Adrenal gland (tissue), 9 donors: ENCODE measurements at regions not wholly inside any gene's neighbourhood (a gene's known extent, or its start where the extent isn't known, plus 50 kb on each side); places are given as distances from the start of the nearest gene placed in this dataset.
A peak's percentile ranks its signal among the peaks of the same experiment; 100 is the strongest.

Source experiments
- DNase-seq, 7 donors: peaks; one replicate each; pipeline ENCODE4 v3.0.0-alpha.2; 2019 to 2020
- H3K27ac ChIP-seq, 5 donors: fragments of 200-600 bp; sonication (generic) in 4 of 5; 1 replicate in 3 of 5; 2 replicates in 2 of 5; pipeline versions ENCODE4 v1.5.1 to v1.8.0; 2016 to 2020; ENCODE audit warnings: mild to moderate bottlenecking in 1 of 5
- H3K27me3 ChIP-seq: fragments of 200-600 bp; 2 replicates; pipeline ENCODE4 v1.8.0; 2021
- H3K36me3 ChIP-seq, 2 donors: fragments of 200-600 bp; replicated peaks in 1 of 2; 1 replicate in 1 of 2; 2 replicates in 1 of 2; pipeline versions ENCODE4 v1.5.1 to v1.8.0; 2018 to 2022
- H3K4me1 ChIP-seq, 2 donors: fragments of 200-600 bp; replicated peaks in 1 of 2; 1 replicate in 1 of 2; 2 replicates in 1 of 2; pipeline versions ENCODE4 v1.5.1 to v1.8.0; 2018 to 2021
- H3K4me3 ChIP-seq, 4 donors: fragments of 200-600 bp; sonication (generic) in 3 of 4; one replicate each; pipeline ENCODE4 v1.5.1; 2016 to 2018
- H3K9me3 ChIP-seq, 3 donors: fragments of 200-600 bp; sonication (generic) in 1 of 3; replicated peaks in 1 of 3; 1 replicate in 2 of 3; 2 replicates in 1 of 3; pipeline versions ENCODE4 v1.5.1 to v1.8.0; 2016 to 2021
- CTCF ChIP-seq, 6 experiments: fragments of 450-650 bp in 4 of 6; fragments of 200-600 bp in 2 of 6; sonication (generic) in 1 of 6; IDR thresholded peaks; 1 replicate in 5 of 6; 2 replicates in 1 of 6; pipeline versions ENCODE4 v1.5.1 to v1.8.0; 2016 to 2021; ENCODE audit warnings: antibody characterized with exemption in 6 of 6, mild to moderate bottlenecking in 2 of 6, moderate library complexity in 1 of 6
- POLR2A ChIP-seq, 2 donors: fragments of 450-650 bp; IDR thresholded peaks; one replicate each; pipeline ENCODE4 v1.6.1; 2017; ENCODE audit warnings: antibody characterized with exemption in 2 of 2, mild to moderate bottlenecking in 2 of 2, moderate library complexity in 1 of 2
- WGBS, 4 donors: extraction: QIAGEN DNeasy Blood & Tissue Kit in 2 of 4; methylation state at CpG; one replicate each; pipeline versions ENCODE4 v1.1.5 to v1.1.7; 2013 to 2017; 5-methylcytosine and 5-hydroxymethylcytosine counted together
- intact Hi-C, 2 donors: fragments of 100-400 bp; cut with DNase I; formaldehyde crosslinking; loops; one replicate each; pipeline versions ENCODE4 v1.14.1 to v1.15.0; 2022 to 2023
- donor health status: healthy with polysubstance abuse.
- donor health status: Bipolar disorder and iron deficiency.
- donor health status: DM: yes; HTN: yes; CAD: no.
- donor health status: DM: no; HTN: no; CAD: no.
- donor health status: DM: no; HTN: no; CAD: no.

GRCh38 chr5:25119650-25120049 lies 474.9 kb upstream of the CDH10 start:
- 58 to 80% (median 72%) methylated on average over 3 to 7 of the region's 7 CpGs for WGBS, 4 donors

GRCh38 chr5:25107853-25108252 lies 463.1 kb upstream of the CDH10 start:
- 61 to 72% (median 67%) methylated on average over 4 of the region's 4 CpGs for WGBS, 4 donors
- Histone ChIP-seq H3K4me1 (no peaks in the 10 kb centered on the region), H3K36me3 (no peaks in the 10 kb centered on the region), H3K4me3 (no peak overlapping the region), H3K27me3 (no peaks in the 10 kb centered on the region), H3K27ac (no peak overlapping the region), H3K9me3 (no peaks in the 10 kb centered on the region)
- DNase-seq, result no peak
- no peak for TF ChIP-seq CTCF (IDR thresholded peaks at IDR 0.05)
- no peak for TF ChIP-seq POLR2A (IDR thresholded peaks at IDR 0.05)
- intact Hi-C loops, result no loop called here

More at GRCh38 chr5:25119650-25120049, 474.9 kb upstream of the CDH10 start:
- Histone ChIP-seq H3K36me3 (no peaks in the 10 kb centered on the region), H3K4me1 (no peaks in the 10 kb centered on the region), H3K27me3 (no peaks in the 10 kb centered on the region), H3K27ac (no peak overlapping the region), H3K4me3 (no peak overlapping the region), H3K9me3 (no peaks in the 10 kb centered on the region)
- TF ChIP-seq CTCF (IDR thresholded peaks at IDR 0.05) (peak in 1 of 6 experiments; percentile 11), POLR2A (IDR thresholded peaks at IDR 0.05) (no peak)
- intact Hi-C loops, result no loop called here
- DNase-seq, result no peak

GRCh38 chr5:25099538-25099937 lies 454.8 kb upstream of the CDH10 start:
- 60 to 73% (median 69%) methylated on average over 3 of the region's 3 CpGs for WGBS, 4 donors
- intact Hi-C loops, result no loop called here

GRCh38 chr5:25095261-25095660 lies 450.5 kb upstream of the CDH10 start:
- Histone ChIP-seq H3K4me3 (no peak overlapping the region), H3K9me3 (no peaks in the 10 kb centered on the region), H3K4me1 (no peaks in the 10 kb centered on the region), H3K36me3 (no peaks in the 10 kb centered on the region), H3K27me3 (no peaks in the 10 kb centered on the region), H3K27ac (no peak overlapping the region)
- TF ChIP-seq POLR2A (IDR thresholded peaks at IDR 0.05), result no peak
- TF ChIP-seq CTCF (IDR thresholded peaks at IDR 0.05), result no peak
- intact Hi-C loops, result no loop called here
- no peak for DNase-seq
- WGBS, 4 donors, result 75 to 89% (median 81%) methylated on average over 2 of the region's 2 CpGs

More at GRCh38 chr5:25099538-25099937, 454.8 kb upstream of the CDH10 start:
- no peak overlapping the region for H3K27ac ChIP-seq
- TF ChIP-seq POLR2A (IDR thresholded peaks at IDR 0.05) (no peak), CTCF (IDR thresholded peaks at IDR 0.05) (no peak)
- H3K36me3 ChIP-seq, result no peaks in the 10 kb centered on the region
- no peak overlapping the region for H3K4me3 ChIP-seq
- H3K4me1 ChIP-seq, result no peaks in the 10 kb centered on the region
- no peaks in the 10 kb centered on the region for H3K9me3 ChIP-seq
- H3K27me3 ChIP-seq, result no peaks in the 10 kb centered on the region
- DNase-seq, result no peak
